Embryonic facial prominence (tissue), 1 donor: ENCODE measurements at regions not wholly inside any gene's neighbourhood (a gene's known extent, or its start where the extent isn't known, plus 50 kb on each side); places are given as distances from the start of the nearest gene placed in this dataset.
"Not testable (repeated sequence)": the region's sequence is repeated elsewhere in the genome, so short reads cannot be mapped to it uniquely, and the experiment has no call there.

Experiments
- DNase-seq: peaks from one replicate; pipeline ENCODE4 v3.0.0-alpha.2; 2016; ENCODE audit errors: extremely low spot score

DNA sequence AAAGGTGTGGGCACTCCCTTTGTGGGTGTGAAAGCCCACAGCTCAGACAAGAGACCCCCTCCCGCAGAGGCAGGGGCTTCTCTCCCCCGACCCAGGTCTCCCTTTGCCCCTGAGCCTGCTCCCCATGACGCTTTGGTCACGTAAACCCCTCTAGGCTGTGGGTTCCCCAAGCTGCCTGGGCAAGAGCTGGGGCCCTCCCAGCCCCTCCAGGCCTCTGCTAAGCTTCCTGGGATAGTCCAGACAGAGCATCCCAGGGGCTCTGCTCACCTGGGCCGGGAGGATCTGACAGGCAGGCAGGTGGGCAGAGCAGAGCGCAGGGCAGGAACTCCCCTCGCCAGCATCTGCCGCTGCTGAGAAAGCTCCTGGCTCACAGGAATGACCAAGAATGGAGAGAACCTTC is 177.3 kb downstream of the BANP start:
- DNase-seq, result no peak

DNA sequence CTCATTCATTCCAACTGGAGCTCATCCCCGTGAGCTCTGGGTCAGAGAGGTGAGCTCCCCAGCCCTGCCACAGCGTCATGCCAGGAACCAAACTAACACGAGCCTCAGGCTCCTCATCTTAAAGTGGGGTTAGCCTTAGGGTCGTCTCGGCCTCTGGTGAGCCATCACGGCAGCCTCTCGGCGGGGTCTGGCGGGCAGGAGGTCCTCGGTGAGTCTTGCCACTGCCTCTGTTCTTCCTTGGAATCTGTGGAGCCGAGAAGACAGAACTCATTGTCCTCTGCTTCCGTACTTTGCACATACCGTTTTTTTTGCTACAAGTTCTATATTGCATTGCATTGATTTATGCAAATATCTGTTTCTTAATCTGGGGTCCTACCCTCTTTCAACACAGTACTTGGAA is 177.9 kb downstream of the BANP start:
- DNase-seq, result not testable (repeated sequence)

DNA sequence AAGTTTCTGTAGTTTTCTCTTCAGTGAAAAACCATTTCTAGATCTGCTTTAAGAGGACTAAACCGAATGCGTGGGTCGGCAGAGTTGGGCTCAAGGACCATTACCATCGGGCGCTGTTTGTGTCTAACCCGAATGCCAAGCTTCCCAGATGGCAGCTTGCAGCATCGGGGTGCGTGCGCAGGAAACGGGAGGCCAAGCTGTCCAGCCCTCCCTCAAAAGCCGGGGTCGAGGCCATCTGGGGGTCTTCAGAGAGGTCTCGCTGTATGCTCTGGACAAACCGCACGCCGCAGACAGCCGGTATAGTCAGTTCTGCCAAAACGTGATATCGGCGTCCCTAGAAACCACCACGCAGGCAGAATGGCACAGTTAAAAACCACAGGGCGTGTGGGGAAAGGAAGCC is 178.8 kb downstream of the BANP start:
- no peak for DNase-seq

DNA sequence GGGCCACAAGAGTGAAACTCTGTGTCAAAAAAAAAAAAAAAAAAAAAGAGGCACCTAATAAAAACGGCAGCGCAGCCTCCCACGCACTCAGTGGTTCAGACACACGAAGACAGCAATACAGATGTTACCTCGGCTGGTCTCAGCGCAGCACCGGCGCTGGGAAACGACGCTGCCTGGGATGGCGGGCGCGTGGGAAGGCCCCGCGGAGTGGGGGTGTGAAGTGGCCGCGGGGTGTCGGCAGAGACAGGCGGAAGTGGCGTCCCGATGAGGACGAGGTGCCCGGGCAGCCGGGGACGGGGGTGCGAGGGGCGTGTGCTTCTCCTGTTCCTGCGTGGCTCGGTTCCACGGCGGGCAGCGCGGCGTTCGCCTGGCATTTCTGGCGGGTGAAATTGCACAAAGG is 179.4 kb downstream of the BANP start:
- no peak for DNase-seq

DNA sequence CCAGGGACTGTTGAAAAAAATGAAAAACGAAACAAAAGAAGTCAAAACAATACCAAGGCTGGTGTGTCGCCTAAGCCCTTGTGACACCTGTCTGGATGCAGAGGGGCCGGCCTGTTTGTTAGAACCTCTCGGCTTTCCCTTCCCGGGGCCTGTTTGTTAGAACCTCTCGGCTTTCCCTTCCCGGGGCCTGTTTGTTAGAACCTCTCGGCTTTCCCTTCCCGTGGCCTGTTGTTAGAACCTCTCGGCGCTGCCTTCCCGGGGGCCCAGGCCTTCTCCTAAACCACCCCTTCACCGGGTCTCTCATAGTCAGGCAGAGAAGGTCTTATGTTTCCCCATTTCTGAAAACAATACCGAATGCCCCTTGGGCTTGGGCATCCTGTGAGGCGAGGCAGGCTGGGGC is 180.0 kb downstream of the BANP start:
- DNase-seq, result no peak

DNA sequence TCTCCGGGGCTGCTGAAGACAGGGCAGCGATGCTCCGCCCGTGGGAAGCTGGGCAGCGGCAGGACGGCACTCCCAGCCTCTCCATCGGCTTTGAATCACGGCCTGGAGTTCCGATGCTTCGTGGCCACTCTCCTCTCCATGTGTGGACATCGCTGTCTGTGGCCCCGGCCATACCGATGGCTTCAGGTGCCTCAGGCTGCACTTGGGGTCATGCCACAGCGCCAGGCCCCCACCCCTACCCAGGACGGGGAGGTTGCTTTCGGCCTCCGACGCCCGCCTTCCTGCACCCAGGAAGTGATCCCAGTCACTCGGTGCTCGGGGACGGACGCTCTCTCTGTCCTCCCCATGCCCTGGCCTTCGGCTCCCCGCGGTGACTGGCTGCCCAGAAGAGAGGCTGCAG is 180.7 kb downstream of the BANP start:
- DNase-seq, result no peak

DNA sequence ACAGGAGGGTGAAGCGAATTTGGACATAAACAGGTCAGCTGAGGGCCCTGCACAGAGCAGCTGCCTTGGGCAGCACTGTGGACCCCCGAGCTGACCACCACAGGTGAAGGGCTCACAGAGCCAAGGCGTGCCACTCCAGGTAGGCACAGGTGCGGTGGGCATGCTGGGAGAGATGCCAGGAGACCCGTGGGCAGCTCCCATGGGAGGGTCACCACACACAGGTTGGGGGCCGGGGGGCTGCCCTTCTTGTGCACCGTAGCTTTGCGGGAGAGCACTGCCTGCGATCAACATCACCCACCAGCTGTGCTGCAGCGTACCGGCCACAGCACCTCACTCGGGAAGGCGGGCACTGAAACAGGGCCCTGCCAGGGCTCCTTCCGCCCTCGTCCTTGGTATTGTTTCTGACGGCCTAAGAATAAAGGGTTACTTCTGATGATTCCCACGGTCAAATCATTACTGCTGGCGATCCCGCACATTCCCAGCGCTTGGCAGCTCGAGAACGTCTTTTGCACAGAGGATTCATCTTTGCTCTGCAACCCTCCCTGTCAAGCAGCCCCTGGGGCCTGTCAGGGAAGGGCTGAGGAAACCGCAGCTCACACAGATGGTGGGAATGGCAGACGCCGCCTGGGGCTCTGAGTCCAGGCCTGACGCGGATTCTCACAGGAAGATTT is 181.7 kb downstream of the BANP start:
- no peak for DNase-seq

DNA sequence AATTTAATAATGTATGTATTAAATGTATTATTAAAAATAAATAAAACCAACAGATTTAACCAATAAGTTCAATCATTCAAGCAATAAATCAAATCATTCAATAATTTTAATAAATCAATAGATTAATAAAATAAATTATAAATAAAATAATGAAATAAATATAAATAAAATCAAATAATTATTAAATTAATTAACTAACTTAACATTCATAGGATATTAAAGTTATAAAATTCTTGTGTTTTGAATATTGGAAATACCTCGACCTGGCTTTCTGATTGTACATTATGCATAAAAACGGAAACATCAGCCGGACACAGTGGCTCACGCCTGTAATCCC is 182.2 kb downstream of the BANP start:
- no peak for DNase-seq

DNA sequence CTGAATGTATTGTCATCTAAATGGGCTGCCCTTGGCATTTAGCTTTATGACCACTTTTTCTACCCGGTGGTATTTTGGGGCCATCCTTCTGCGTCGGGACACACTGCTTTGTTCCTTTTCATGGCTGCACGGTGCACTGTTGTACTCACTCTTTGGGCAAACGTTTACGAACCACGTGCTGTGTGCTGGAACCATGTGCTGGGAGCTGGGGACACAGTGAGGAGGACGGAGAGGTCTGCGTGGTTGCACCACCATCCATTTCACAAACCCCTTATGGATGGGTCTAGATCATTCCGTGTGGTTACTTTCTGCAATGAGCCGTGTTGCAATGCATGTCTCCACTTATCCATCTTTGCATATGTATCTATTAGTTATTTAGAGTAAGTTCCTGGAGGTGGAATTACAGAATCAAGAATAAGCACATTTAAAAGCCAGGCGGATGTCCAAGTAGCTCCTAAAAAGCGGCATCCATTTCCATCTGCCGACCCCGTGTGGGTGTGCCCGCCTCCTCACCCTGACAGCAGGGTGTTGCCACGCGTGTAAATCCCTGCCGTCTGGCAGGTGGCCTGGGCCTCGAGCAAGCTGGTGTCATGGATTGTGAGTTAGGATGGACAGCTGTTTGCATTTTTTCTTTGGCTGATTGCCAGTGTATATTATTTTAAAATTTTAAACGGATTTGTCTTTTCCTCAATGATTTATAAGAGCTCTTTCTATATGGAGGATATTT is 183.1 kb downstream of the BANP start:
- DNase-seq, result not testable (repeated sequence)

DNA sequence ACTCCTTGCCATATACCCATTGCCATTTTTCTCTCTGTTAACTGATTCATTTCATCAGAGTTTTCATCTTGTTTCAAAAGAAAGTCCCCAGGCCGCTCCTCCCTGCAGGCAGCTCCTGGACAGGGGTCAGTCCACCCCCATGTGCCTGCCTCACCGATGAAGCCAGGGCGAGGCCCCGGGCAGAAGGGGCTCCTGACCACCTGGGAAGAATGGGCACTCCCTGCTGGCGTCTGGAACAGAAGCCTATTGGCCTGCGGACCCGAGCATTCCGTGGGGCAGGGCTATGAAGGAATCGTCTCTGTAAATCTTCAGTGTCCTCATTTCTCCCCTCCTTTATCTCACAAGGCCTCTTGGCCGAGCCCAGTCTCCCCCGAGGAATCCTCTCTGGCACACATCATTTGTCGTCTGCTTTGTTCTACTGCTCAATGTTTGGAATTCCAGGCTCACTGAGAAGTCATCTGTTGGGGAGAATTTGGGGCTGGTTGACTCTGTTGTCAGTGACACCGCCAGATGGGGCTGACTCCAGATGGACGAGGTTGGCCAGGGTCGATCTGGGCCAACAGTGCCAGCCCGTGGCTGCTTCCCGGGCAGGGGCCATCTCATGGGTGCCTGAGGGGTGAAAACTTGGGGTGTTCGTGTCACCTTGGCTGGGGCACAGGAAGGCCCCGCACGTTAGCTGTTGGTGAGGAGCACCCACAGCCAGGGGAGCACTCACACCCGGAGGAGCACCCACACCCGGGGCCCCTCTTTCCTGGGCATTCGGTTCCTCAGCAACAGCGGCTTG is 183.9 kb downstream of the BANP start:
- DNase-seq, result not testable (repeated sequence)

DNA sequence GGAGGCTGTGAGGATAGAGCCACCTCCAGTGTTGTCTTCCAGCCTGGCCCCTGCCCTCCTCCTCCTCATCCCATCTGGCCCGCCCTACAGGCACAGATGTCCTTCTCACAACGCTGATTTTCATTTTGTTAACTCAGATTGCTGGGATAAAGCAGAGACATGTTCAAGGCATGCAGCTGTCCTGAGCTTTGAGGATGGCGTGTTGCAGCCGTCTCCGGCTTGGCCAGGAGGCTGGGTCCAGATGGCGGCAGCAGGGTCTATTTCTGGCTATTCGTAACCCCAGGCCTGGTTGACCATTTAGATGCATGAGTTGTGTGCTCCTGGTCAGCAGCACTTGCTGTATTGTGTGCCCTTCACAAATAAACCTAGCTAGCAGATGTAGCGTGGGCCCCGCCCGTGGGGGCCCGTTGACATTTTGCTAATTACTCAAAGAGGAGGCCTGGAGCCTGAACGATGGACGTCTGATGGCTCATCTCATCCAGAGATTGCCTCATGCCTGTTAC is 185.0 kb downstream of the BANP start:
- DNase-seq, result not testable (repeated sequence)

DNA sequence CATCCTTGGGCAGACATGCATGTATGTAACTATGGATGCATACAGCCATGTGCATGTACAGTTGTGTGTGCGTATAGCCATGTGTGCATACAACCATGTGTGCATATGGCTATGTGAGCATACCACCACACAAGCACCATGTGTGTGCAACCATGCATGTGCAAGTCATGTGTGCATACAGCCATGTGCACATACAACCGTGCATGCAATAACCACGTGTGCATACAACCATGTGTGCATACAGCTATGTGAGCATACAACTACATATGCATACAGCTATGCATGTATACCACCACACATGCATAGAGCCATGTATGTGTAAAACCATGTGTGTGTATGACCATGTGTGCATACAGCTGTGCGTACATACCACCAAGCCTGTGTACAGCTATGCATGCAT is 185.7 kb downstream of the BANP start:
- not testable (repeated sequence) for DNase-seq

DNA sequence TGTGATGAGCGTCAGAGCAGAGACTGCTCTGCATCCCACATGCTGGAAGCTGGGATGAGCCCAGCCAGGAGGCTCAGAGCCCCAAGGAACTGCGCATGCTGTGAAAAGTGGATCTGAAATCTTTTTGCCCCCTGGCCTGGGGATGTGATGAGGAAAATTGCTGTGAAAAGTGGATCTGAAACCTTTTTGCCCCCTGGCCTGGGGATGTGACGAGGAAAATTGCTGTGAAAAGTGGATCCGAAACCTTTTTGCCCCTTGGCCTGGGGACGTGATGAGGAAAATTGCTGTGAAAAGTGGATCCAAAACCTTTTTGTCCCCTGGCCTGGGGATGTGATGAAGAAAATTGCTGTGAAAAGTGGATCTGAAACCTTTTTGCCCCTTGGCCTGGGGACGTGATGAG is 187.9 kb downstream of the BANP start:
- DNase-seq, result not testable (repeated sequence)

DNA sequence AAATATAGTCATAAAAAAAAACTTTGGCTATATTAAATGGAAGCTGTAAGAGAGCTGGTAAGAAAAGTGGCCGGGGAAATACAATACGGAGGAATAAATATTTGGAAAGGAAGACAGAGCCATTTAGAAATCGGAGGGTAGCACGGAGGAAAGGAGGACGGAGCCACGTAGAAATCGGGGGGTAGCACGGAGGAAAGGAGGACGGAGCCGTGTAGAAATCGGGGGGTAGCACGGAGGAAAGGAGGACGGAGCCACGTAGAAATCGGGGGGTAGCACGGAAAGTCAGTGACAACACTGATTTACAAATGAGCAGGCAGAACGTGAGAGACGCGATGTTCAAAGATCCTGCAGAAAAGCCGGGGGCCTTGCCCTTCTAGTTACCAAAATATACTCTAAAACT is 189.0 kb downstream of the BANP start:
- peak; percentile 89 for DNase-seq

DNA sequence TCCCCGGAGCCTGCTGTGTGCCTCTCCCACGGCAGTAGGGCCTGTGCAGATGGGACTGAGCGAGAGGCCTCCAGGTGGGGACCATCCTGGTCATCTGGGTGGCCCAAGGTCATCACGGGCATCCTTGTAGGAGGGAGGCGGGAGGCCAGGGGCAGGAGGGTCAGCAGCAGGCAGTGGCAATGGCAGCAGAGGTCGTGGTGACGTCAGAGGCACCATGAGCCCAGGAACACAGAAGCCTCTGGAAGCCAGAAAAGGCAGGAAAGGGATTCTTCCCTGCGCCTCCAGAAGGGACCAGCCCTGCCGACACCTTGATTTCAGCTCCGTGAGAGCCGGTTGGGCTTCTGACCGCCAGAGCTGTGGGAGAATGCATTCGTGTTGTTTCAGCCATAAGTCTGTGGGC is 190.3 kb downstream of the BANP start:
- no peak for DNase-seq

DNA sequence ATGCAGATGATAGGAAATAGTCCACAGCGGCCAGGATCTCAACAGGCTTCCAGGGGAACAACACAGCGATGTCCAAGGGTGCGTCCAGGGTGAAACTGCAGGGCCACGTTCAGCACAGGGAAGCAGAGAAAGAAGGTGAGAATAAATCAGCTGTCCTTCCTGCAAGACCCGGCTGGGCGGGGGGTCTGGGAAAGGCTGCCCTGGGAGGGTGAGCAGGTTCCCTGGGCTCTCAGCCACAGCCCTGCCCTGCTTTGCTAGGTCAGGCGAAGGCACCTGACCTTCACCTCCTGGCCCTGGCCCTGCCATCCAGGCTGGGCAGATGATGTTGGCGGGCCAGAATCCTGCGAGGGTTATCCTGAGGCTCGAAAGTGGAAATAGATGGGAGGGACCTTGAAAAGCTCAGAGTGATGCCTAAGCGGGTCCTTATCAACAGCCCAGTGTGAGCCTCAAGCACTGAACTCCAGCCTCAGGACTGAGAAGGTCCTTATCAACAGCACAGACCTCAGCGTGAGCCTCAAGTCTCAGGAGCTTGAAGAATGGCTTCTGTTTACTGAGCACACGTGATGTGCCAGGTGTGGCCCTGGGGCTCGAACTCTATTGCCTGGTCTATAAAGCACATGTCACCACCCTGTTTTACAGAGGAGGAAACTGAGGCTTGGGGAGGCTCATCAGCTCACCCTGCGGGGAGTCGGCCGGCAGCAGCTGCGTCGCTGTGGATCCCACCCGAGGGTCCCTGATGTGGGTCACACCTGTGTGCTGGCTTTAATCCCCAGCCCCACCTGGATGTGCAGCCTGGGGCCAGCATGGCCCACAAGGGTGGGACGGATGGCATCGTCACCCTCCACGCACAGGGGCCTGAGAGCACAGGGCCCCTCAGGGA is 191.1 kb downstream of the BANP start:
- DNase-seq, result not testable (repeated sequence)

DNA sequence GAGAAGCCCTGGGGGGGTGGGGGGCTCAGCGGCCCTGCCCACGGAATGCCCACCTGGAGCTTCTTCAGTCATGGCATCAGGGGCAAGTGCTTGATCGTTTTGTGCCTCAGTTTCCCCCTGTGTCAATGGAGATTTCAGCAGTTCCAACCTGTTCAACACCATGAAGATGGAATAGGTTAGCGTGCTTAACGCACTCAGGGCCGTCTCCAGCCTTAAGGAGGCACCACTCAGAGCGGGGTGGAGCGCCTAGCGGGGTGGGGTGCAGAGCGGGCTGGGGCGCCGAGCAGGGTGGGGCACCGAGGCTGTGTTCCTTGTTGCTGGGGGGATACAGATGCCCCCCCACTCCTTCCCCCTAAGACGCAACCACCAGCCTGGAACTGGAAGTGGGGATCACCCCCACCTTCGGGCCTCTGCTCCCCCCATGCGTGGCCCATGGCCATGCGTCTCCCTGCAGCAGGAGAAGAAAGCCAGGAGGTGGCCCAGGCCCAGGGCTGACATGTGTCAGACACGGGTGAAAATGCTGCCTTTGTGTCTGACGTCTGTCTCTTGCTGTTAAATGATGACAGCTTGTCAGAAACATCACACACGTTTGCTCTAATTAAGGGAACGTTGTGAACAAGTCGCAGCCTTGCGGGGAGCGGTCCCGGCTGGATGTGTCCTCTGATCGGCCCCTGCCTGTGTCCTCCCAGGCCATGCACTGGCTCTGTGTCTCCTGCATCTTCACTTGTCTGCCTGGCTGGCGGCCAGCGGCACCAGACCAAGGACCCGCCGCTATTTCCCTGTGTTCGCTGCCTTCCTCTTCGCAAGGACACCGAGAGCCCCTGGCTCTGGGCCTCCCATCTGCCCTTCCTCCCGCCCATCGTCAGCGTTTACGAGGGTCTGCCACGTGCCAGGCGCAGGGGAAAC is 192.1 kb downstream of the BANP start:
- DNase-seq, result not testable (repeated sequence)

DNA sequence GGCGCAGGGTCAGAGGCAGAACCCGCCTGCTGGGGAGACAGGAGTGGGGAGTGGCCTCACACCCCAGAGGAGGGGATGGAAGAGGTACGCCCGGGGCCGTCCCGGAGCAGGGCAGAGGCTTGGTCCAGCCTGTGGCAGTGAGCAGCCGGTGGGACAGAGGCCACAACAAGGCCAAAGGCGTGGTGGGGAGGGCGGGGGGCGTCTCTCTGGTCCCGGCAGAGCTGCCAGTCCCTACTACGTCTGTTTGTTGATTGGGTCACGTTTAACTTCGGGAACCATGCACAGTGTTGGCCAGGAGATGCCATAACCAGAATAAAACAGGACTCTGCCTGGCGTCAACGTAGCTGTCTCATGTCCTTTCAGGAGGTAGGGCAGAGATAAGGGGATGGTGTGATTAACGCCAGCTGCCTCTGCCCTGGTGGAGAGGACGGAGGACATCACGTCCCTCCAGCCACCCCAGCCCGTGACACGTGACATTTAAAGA is 192.8 kb downstream of the BANP start:
- DNase-seq, result no peak

DNA sequence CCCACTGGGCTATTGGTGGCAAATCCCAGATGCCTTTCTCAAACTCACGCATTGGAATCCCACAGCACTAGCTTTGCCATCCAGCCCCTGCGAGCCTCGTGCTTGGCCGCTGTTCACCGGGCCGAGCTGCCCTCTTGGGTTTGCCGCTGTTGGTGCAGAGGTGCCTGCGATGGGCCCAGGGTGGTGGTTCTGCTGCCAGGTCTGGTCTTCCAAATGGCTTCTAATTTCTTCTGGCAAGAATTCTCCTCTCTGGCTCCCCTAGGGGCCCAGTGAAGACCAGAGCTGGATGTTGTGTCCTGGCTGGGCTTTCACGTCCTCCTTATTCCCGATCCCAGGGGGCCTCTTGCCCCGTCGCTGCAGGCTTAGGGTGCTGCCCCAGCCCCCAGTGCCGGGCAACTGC is 194.1 kb downstream of the BANP start:
- DNase-seq, result not testable (repeated sequence)

DNA sequence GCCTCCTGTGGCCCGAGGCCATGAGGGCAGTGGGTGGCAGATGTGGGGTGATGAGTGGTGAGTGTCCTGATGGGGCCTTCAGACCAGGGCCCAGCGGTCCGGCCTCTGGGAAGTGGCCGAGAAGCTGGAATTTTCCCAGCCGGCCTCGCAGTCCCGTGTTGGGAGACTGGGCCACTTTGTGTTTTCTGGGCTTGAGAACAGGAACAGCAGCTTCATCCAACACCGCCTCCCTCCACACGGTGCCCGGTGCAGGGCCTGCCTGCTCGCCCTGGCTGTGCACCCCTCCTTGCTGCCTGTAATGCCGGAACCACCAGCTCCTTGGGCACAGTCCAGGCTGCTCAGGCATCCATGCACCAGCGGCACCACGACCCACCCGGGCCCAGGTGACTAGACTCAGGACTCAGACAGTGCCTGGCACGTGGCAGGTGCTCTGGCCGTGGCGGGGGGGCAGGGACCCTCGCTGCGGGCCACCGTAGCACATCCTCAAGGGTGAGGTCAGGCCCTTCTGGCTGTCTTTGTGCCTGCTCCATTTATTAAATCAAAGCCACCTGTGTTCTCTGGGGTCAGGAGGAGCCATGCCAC is 194.7 kb downstream of the BANP start:
- DNase-seq, result not testable (repeated sequence)
